GM21526 (cell line): ENCODE measurements at regions not wholly inside any gene's neighbourhood (a gene's known extent, or its start where the extent isn't known, plus 50 kb on each side); places are given as distances from the start of the nearest gene placed in this dataset.

Experiments used
- ATAC-seq: cut with Tn5 transposase; IDR thresholded peaks from one replicate; pipeline ENCODE4 v1.9.1; 2021; ENCODE audit warnings: moderate library complexity; ENCODE audit not compliant: unreplicated experiment, low FRiP score

DNA sequence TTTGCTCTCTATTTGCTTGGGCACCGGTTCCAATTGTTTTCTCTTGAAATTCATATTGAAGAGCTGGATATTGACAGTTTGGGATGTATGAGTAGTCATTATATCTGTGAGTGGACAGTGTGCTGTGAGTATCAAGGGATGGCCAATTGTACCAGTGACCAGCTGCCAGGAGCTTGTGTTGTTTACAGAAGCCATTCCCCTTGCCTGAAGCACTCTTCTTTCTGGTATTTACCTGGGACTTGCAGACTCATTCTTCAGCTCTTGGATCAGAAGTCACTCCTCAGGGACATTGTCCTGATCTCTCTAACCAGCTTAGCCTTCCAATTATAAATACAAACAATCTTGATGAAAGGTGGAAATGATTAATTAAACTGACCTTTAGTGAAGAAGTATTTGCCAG is 438.3 kb upstream of the LRATD1 start:
- no peak for ATAC-seq

DNA sequence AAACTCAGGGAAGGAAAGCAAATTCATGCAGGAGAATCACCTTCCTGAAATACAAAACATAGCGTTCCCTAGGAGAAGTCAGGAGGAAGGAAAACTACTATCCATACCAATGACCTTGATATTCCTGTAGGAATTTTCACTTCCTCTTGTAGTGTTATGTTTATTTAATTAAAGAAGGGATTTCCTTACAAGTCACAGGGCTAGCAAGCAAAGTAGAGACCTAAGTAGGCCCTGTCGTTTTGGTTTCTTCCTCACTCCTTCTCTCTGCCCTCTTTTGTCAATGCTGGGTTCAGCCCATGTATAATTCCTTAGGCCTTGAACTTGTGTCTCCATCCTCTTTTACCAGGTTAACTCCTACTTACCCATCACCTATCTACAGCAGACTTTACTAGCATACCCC is 435.2 kb upstream of the LRATD1 start:
- ATAC-seq, result no peak

DNA sequence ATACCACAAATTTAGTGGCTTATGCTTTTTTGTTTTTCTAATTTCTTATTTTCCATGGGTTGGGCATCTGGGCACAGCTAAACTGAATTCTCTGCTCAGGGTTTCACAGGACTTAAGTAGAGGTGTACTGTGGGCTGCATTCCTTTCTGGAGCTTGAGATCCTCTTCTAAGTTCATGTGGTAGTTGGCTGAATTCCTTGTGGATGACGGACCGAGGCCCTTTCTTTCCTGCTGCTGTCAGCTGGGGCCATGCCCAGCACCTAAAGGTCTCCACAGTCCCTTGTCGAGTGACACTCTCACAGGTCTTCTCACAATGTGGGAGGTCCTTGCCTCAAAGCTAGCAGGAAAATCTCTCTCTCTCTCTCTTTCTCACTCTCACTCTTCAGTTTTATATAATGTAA is 433.5 kb upstream of the LRATD1 start:
- ATAC-seq, result no peak

GRCh38 chr2:14219306-14219705 is 413.2 kb upstream of the LRATD1 start:
- no peak for ATAC-seq

- no peak for ATAC-seq
These were observed 412.4 kb upstream of the LRATD1 start for GRCh38 chr2:14220101-14220500.

- no peak for ATAC-seq
These were observed 411.1 kb upstream of the LRATD1 start for GRCh38 chr2:14221466-14221865.

GRCh38 chr2:14223576-14223975 is 408.9 kb upstream of the LRATD1 start:
- ATAC-seq, result no peak

- no peak for ATAC-seq
These were observed 401.1 kb upstream of the LRATD1 start for GRCh38 chr2:14231391-14231898.

- ATAC-seq, result no peak
These were observed 400.3 kb upstream of the LRATD1 start for GRCh38 chr2:14232217-14232616.

DNA sequence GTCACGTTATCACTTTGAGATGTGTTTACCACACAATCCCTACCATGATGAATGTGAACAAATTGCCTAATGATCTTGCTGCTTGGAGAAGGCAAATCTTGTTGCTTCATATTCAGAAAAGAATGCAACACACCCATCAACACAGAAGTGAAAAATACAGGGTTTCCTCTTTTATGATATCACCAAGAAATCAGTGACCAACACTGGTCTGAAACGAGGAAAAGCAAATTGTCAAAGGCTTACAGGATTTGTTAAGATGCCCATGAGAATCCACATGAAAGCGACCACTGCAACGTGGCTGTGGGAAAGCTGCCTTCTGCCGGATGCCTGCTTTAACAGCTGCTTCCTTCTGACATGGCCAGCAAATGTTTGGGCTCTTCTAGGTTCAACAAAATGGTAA is 397.6 kb upstream of the LRATD1 start:
- ATAC-seq, result no peak

- ATAC-seq, result no peak
These were observed 396.9 kb upstream of the LRATD1 start for GRCh38 chr2:14235667-14236066.

GRCh38 chr2:14237902-14238301 is 394.6 kb upstream of the LRATD1 start:
- no peak for ATAC-seq

DNA sequence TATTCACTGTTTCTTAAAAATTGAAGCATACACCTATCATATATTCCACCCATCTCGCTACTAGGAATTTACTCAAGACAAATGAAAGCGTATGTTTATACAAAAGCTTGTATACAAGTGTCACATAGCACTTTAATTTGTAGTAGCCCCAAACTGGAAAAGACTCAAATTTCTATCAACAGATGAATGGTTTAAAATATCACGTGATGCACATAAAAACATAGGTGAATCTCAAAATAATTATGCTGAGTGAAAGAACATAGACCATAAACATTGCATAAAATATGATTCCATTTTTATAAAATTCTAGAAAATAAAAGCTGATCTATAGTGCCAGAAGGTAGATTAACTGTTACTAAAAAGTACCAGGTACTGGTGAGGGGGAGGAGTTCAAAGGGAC is 392.9 kb upstream of the LRATD1 start:
- ATAC-seq, result no peak

DNA sequence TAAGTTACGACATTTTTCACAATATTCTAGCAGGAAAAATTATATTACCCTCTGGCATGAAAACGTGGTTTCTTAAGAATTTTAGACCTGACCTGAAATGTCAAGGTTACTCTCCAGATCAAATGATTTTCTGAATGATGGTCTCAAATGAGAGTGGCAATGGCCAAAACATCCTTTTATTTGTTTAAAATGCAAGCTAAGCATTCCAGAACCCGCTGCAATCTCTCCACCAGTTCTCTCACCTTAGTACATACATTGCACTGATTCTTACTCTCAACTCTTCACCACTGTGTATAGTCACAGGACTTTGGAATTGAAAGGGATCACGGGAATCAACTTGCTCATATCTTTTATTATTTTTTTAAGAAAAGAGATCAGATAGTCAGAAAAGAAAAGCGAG is 391.6 kb upstream of the LRATD1 start:
- no peak for ATAC-seq

GRCh38 chr2:14245901-14246300 is 386.6 kb upstream of the LRATD1 start:
- no peak for ATAC-seq

- no peak for ATAC-seq
These were observed 377.2 kb upstream of the LRATD1 start for GRCh38 chr2:14255135-14255820.

GRCh38 chr2:14256890-14257289 is 375.6 kb upstream of the LRATD1 start:
- ATAC-seq, result no peak

DNA sequence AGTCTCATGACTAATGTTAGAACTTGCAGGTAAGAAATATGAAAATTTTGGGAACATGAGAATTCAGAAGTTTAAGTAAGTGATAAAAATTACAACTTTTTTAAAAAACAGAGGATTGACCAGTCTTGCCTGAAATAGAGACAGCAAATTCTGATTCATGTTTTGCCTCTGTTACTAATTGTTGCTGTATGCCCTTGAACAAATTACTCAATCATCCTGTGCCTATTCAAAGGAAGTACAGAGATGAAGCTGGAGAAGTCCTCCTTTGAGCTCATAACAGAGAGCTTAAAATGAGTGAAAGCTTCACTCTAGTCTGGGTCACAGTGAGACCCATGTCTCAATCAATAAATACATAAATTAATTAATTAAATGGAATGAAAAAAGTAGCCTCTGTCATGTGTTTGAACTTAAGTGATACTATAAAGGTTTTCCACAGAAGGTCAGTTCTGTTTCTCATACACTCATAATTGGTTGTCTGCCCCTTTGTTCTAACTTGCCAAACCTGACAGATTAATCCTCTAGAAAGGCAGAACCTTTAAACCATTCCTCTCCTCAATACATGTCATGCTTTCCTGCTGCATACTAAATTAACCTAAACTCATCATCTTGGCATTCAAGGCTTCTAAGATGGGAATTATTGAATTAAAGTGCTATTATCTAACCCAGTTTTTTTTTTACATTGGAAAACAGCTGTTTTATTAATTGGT is 374.6 kb upstream of the LRATD1 start:
- ATAC-seq, result no peak

GRCh38 chr2:14261771-14262170 is 370.7 kb upstream of the LRATD1 start:
- no peak for ATAC-seq

DNA sequence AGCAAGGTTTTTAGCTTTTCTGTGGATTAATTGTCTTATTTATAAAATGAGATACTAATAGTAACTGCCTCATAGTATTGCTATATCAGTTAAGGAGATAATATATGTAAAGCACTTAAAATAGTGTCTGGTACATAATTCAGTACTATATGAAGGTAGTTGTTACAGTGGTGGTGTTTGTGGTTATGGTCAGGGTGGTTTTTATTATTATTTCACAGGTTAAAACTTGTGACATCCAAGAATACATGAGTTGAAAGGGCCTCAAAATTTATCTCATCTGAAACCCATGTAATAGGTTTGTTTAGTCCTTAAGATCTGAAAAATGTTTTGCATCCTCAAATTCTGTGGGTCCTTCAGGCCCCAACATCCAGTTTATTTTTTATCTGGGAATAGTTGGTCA is 369.5 kb upstream of the LRATD1 start:
- ATAC-seq, result no peak

DNA sequence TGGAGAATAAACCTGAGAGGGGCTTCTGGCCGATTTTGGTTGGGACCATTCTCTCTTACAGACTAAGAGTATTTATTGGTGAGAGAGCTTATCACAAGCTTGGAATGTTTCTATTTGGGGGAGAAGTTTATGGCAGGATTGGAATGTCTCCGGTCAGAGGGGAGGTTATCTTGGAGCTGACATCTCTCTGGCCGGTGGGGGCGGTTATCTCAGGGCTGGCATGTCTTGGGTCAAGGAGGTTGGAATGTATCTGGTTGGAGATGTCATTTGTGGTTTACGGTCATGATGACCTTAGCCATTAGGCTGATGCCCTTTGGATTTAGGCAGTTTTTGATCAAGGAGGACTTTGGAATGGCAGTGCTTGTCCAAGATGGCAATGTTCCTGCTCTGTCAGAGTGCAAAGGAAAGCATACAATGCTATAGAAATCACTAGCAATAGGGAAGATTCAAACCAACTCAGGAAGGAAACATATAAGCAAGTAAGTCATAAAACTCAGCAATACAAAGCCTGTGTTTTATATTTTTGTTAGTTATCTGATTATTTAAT is 362.4 kb upstream of the LRATD1 start:
- ATAC-seq, result no peak
